Gastrocnemius medialis (tissue), 4 donors: ENCODE measurements at regions not wholly inside any gene's neighbourhood (a gene's known extent, or its start where the extent isn't known, plus 50 kb on each side); places are given as distances from the start of the nearest gene placed in this dataset.

ENCODE experiments used
- POLR2A ChIP-seq, 2 donors: fragments of 450-650 bp; IDR thresholded peaks; one replicate each; pipeline ENCODE4 v1.6.1; 2017; ENCODE audit warnings: antibody characterized with exemption in 2 of 2, mild to moderate bottlenecking in 2 of 2, moderate library complexity in 2 of 2
- TF ChIP-seq, protein P1 (sequence below), 5 experiments: fragments of 450-650 bp in 3 of 5; fragments of 200-600 bp in 2 of 5; sonication (generic) in 2 of 5; IDR thresholded peaks in 4 of 5; conservative IDR thresholded peaks in 1 of 5; 1 replicate in 4 of 5; 2 replicates in 1 of 5; pipeline ENCODE4 v1.5.1; 2016 to 2019; ENCODE audit warnings: antibody characterized with exemption in 5 of 5, mild to moderate bottlenecking in 3 of 5, moderate library complexity in 3 of 5

DNA sequence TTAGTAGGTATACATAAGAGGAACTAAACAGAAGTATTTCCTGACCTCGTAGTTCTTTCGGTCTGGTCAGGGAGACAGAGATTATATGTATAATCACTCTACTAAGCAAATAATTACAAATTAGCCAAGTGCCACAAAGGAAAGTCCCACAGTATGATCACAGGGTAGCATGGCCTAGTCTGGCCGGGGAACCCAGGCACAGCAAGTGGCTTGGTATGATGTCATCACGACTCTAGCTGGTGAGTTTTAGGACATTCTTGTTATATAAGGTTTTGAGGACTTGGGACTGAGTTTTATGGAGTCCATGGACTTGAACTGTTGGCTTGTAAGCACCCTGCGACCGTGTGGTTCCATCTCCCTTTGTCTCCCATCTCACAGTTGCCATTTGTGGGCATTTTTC is 316.5 kb upstream of the ZFHX3 start:
- TF ChIP-seq POLR2A (IDR thresholded peaks at IDR 0.05) = no peak
- TF ChIP-seq, protein P1, sequence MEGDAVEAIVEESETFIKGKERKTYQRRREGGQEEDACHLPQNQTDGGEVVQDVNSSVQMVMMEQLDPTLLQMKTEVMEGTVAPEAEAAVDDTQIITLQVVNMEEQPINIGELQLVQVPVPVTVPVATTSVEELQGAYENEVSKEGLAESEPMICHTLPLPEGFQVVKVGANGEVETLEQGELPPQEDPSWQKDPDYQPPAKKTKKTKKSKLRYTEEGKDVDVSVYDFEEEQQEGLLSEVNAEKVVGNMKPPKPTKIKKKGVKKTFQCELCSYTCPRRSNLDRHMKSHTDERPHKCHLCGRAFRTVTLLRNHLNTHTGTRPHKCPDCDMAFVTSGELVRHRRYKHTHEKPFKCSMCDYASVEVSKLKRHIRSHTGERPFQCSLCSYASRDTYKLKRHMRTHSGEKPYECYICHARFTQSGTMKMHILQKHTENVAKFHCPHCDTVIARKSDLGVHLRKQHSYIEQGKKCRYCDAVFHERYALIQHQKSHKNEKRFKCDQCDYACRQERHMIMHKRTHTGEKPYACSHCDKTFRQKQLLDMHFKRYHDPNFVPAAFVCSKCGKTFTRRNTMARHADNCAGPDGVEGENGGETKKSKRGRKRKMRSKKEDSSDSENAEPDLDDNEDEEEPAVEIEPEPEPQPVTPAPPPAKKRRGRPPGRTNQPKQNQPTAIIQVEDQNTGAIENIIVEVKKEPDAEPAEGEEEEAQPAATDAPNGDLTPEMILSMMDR (IDR thresholded peaks at IDR 0.05 in 4 of 5, conservative IDR thresholded peaks at IDR 0.05 in 1 of 5) = no peak
